ENCODE measurements at regions not wholly inside any gene's neighbourhood (a gene's known extent, or its start where the extent isn't known, plus 50 kb on each side); places are given as distances from the start of the nearest gene placed in this dataset.

GRCh38 chr13:80203496-80203895, 137.4 kb downstream of the SPRY2 start:
- no peak for TF ChIP-seq CTCF (IDR thresholded peaks at IDR 0.05; ENCODE audit: extremely low read depth, low read depth, low read length)
- Histone ChIP-seq H3K4me3 (ENCODE audit: insufficient read depth, low read length) (no peak overlapping the region), H3K27me3 (ENCODE audit: insufficient read depth, low read length) (no peaks in the 10 kb centered on the region), H2AFZ (ENCODE audit: low read length) (no peak overlapping the region), H3K4me2 (ENCODE audit: insufficient read depth, low read length) (no peak overlapping the region), H3K79me2 (ENCODE audit: insufficient read depth, low read length) (no peaks in the 10 kb centered on the region), H3K4me1 (ENCODE audit: insufficient read depth, low read length) (no peaks in the 10 kb centered on the region), H3K36me3 (ENCODE audit: insufficient read depth, low read length) (no peaks in the 10 kb centered on the region), H4K20me1 (ENCODE audit: insufficient read depth, low read length) (no peaks in the 10 kb centered on the region), H3K9me3 (ENCODE audit: low read depth, low read length) (no peaks in the 10 kb centered on the region), H3K27ac (ENCODE audit: low read depth, low read length) (no peak overlapping the region)
- no peak for DNase-seq (ENCODE audit: insufficient read length, low spot score, missing footprints)

- H3K36me3 ChIP-seq (ENCODE audit: insufficient read depth, low read length): no peaks in the 10 kb centered on the region
- no peak for TF ChIP-seq CTCF (IDR thresholded peaks at IDR 0.05; ENCODE audit: extremely low read depth, low read depth, low read length)
- H3K79me2 ChIP-seq (ENCODE audit: insufficient read depth, low read length): no peaks in the 10 kb centered on the region
- DNase-seq (ENCODE audit: insufficient read length, low spot score, missing footprints): no peak
- H4K20me1 ChIP-seq (ENCODE audit: insufficient read depth, low read length): no peaks in the 10 kb centered on the region
- H3K27ac ChIP-seq (ENCODE audit: low read depth, low read length): no peak overlapping the region
- no peak overlapping the region for H3K4me3 ChIP-seq (ENCODE audit: insufficient read depth, low read length)
- H3K4me1 ChIP-seq (ENCODE audit: insufficient read depth, low read length): peaks cover 1% of the 10 kb centered on the region
- no peak overlapping the region for H3K4me2 ChIP-seq (ENCODE audit: insufficient read depth, low read length)
- no peak overlapping the region for H2AFZ ChIP-seq (ENCODE audit: low read length)
- no peaks in the 10 kb centered on the region for H3K27me3 ChIP-seq (ENCODE audit: insufficient read depth, low read length)
- H3K9me3 ChIP-seq (ENCODE audit: low read depth, low read length): no peaks in the 10 kb centered on the region
Measured at GRCh38 chr13:80201694-80202468, 139.0 kb downstream of the SPRY2 start.

GRCh38 chr13:80199585-80200292, 141.2 kb downstream of the SPRY2 start:
- Histone ChIP-seq H2AFZ (ENCODE audit: low read length) (no peak overlapping the region), H3K4me1 (ENCODE audit: insufficient read depth, low read length) (peaks cover 5% of the 10 kb centered on the region), H3K36me3 (ENCODE audit: insufficient read depth, low read length) (no peaks in the 10 kb centered on the region), H3K27me3 (ENCODE audit: insufficient read depth, low read length) (no peaks in the 10 kb centered on the region), H4K20me1 (ENCODE audit: insufficient read depth, low read length) (no peaks in the 10 kb centered on the region), H3K79me2 (ENCODE audit: insufficient read depth, low read length) (no peaks in the 10 kb centered on the region), H3K4me3 (ENCODE audit: insufficient read depth, low read length) (no peak overlapping the region), H3K27ac (ENCODE audit: low read depth, low read length) (no peak overlapping the region), H3K4me2 (ENCODE audit: insufficient read depth, low read length) (no peak overlapping the region), H3K9me3 (ENCODE audit: low read depth, low read length) (no peaks in the 10 kb centered on the region)
- no peak for DNase-seq (ENCODE audit: insufficient read length, low spot score, missing footprints)
- TF ChIP-seq CTCF (IDR thresholded peaks at IDR 0.05; ENCODE audit: extremely low read depth, low read depth, low read length): no peak

GRCh38 chr13:80199067-80199466, 141.9 kb downstream of the SPRY2 start:
- Histone ChIP-seq H3K36me3 (ENCODE audit: insufficient read depth, low read length) (no peaks in the 10 kb centered on the region), H4K20me1 (ENCODE audit: insufficient read depth, low read length) (no peaks in the 10 kb centered on the region), H3K27ac (ENCODE audit: low read depth, low read length) (no peak overlapping the region), H3K4me3 (ENCODE audit: insufficient read depth, low read length) (no peak overlapping the region), H2AFZ (ENCODE audit: low read length) (no peak overlapping the region), H3K27me3 (ENCODE audit: insufficient read depth, low read length) (no peaks in the 10 kb centered on the region), H3K79me2 (ENCODE audit: insufficient read depth, low read length) (no peaks in the 10 kb centered on the region), H3K9me3 (ENCODE audit: low read depth, low read length) (no peaks in the 10 kb centered on the region), H3K4me1 (ENCODE audit: insufficient read depth, low read length) (peaks cover 5% of the 10 kb centered on the region), H3K4me2 (ENCODE audit: insufficient read depth, low read length) (no peak overlapping the region)
- no peak for DNase-seq (ENCODE audit: insufficient read length, low spot score, missing footprints)
- no peak for TF ChIP-seq CTCF (IDR thresholded peaks at IDR 0.05; ENCODE audit: extremely low read depth, low read depth, low read length)
